HEK293 (cell line): ENCODE measurements at regions not wholly inside any gene's neighbourhood (a gene's known extent, or its start where the extent isn't known, plus 50 kb on each side); places are given as distances from the start of the nearest gene placed in this dataset.

Experiments used
- SP3 ChIP-seq: fragments of 450-650 bp; formaldehyde crosslinking; IDR thresholded peaks from 2 replicates; pipeline ENCODE4 v1.5.1; 2016; ENCODE audit warnings: missing biosample characterization, missing genetic modification characterization
- ZFP41 ChIP-seq: fragments of 450-650 bp; formaldehyde crosslinking; IDR thresholded peaks from 2 replicates; pipeline ENCODE4 v1.5.1; 2016; ENCODE audit warnings: missing biosample characterization, missing genetic modification characterization, borderline replicate concordance
- ZNF830 ChIP-seq: fragments of 450-650 bp; IDR thresholded peaks from 2 replicates; pipeline ENCODE4 v1.5.0; 2018; ENCODE audit warnings: missing biosample characterization, missing genetic modification characterization, low read depth, mild to moderate bottlenecking, moderate library complexity
- TF ChIP-seq, protein P1 (sequence below): fragments of 450-650 bp; formaldehyde crosslinking; IDR thresholded peaks from 2 replicates; pipeline ENCODE4 v1.5.1; 2016; ENCODE audit warnings: missing biosample characterization, missing genetic modification characterization, low read depth

DNA sequence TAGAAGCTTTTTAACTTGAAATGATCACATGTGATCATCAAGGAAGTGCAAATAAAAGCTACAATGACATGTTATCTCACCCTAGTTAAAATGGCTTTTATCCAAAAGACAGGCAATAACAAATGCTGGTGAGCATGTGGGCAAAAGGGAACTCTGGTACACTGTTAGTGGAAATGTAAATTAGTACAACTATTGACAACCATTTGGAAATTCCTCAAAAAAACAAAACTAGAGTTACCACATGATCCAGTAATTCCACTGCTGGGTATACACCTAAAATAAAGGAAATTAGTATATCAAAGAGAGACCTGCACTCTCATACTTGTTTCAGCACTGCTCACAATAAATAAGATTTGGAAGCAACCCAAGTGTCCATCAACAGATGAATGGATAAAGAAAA, 108.7 kb downstream of the HTR1B start:
- TF ChIP-seq ZFP41 (tag by site-specific recombination) (no peak), ZNF830 (no peak), SP3 (tag by site-specific recombination) (no peak)
- TF ChIP-seq, protein P1, sequence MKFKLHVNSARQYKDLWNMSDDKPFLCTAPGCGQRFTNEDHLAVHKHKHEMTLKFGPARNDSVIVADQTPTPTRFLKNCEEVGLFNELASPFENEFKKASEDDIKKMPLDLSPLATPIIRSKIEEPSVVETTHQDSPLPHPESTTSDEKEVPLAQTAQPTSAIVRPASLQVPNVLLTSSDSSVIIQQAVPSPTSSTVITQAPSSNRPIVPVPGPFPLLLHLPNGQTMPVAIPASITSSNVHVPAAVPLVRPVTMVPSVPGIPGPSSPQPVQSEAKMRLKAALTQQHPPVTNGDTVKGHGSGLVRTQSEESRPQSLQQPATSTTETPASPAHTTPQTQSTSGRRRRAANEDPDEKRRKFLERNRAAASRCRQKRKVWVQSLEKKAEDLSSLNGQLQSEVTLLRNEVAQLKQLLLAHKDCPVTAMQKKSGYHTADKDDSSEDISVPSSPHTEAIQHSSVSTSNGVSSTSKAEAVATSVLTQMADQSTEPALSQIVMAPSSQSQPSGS (tag by site-specific recombination): no peak
